ENCODE measurements at regions not wholly inside any gene's neighbourhood (a gene's known extent, or its start where the extent isn't known, plus 50 kb on each side); places are given as distances from the start of the nearest gene placed in this dataset.

DNA sequence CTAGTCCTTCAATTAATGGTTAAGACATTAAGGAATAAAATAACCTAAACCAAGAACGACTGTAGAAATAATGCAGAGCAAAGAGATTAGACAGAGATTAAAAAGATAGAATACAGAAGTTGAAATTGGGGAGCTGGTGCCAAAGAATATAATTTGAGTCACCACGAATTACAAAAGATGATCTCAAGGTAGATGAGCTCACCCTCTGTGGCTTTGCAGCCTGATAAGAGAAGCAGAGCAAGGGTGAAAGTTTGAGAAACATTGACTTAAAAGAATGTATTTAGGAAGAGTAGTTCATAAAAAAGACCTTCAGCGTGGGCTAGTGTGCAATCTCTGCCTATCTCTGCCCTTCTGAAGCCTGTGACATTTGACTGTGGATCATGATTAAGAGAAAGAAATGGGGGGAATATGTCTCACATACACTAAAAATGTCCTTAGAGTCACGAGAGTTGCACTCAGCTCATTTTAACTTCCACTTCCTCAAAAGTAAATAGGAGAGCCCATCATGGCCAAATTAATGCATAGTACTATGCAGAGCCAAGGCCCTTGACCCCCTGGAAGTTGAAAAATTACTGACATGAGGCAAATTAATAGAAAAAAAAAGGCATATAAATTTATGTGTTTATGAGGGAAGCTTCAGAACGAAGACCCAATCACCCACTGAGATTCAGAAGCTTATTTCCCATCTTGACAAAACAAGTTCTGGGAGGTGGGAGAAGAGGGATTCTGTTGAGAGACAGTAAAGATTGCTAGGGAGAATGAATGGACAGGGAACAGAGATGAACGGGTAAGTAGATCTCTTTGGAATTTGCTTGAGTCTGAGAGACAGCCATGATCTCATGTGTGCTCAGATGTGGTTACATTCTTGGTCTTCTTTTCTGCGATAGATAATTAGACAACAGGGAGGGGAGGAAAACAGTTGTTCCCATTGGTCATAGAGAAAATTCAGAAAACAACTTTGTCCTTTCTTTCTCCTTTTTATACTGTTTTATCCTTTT is 395.4 kb upstream of the LRRC7 start:
- DNase-seq: no peak

DNA sequence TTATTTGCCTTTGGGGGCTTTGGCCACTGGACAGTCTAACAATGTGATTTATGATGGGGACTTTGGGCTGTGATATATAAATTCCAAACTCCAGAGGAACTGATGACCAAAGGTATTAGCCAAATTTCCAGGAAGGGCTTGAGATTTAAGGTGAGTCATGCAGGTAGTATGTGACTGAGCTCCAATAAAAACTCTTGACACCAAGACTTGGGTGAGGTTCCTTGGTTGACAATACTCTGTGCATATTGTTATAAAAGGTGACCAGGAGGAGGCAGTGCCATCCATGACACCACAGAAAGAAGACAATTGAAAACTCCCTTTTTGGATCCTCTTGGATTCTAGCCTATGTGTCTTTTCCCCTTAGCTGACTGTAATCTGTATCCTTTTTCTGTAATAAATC is 392.7 kb upstream of the LRRC7 start:
- DNase-seq: no peak

- no peak for DNase-seq
Measured at GRCh38 chr1:69180358-69180757, 387.4 kb upstream of the LRRC7 start.

DNA sequence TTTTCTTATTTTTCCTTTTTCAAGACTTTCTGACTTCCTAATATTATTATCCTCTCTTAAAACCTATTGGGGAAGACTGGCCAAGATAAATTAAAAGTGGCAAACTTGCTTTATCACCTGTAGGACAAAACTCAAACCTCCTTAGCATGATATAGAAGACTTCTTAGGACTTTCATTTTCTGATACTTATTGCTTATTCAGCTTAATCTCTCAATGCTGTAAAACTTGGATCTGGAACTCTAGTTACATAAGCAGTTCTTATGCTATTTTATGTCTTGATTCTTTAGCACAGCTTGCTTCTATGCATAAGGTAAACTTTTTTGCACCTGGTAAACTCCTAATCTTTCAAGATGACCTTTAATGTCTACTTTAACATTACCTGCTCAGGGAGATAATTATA is 382.3 kb upstream of the LRRC7 start:
- no peak for DNase-seq

- DNase-seq: no peak
Measured at GRCh38 chr1:69191335-69191734, 376.4 kb upstream of the LRRC7 start.

- DNase-seq: no peak
Measured at GRCh38 chr1:69195136-69195535, 372.6 kb upstream of the LRRC7 start.

- no peak for DNase-seq
Measured at GRCh38 chr1:69196071-69196470, 371.7 kb upstream of the LRRC7 start.

DNA sequence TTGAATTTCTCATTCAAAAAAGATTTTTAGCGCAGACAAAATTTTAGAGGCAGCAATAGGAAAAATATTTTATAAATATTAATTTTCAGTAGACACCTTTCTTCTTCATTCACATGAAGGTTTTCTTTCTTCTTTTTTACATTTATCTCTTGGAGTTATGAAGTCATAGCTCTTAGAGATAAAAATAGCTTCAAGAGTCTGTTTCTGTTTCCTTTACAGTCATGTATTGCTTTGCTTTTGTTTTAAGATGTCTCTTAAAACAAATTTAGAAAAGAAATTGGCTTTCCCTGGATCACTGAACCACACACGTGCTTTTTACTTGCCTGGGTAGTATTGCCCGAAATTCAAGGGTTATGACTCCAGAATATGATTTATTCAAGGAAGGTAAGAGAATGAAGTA is 369.9 kb upstream of the LRRC7 start:
- DNase-seq: no peak

DNA sequence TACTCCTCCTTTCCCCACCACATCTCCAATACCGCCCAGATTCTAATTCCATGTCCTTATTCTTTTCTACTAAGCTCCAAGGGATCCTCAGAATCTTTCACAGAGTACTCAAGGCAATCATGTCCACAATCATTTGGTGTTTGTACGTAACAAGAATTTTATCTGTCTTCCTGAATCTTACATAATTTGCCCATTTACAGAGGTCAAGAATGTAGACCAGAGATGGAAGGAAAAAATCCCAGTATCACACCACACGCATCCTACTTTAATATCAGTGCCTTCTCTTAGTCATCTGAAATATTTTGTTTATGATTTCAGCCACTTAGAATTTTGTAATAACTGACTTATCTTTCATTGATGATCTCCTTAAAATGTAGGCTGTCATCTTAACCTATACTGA is 366.0 kb upstream of the LRRC7 start:
- no peak for DNase-seq

DNA sequence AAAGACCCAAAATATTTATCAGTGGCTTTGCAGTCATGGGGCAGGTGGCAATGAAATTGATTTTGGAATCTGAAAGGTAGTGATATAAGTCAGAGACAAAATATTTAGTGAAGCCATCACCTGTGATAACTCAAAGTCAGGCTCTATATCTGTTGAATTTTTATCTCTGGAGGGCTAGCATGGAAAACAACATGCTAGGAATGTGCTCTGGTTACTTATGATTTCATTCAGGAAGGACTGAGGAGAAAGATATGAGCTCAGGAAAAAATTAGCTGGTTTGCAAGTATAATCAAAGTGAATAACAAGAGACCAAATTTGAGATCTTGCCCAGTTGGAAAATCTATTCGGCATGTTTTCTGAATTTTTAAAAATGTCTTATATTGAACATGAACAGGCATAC is 364.6 kb upstream of the LRRC7 start:
- no peak for DNase-seq

DNA sequence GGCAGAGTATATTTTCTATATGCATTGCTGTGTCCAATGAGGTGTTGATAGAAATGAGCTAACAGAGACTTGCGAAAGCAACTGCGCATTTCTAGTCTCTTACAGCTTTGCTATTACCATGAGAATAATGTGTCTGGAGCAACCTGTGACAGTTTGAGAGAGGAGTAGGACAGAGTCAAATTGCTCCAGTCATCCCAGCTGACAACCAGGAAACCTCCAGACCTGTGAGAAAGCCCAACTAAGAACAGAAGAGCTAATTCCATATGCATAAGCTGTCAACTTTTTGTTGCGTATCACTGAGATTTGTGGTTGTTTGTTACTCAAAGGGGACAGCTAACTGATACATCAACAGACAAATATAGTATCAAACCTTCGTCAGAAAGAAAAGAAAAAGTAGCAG is 354.1 kb upstream of the LRRC7 start:
- DNase-seq: no peak

DNA sequence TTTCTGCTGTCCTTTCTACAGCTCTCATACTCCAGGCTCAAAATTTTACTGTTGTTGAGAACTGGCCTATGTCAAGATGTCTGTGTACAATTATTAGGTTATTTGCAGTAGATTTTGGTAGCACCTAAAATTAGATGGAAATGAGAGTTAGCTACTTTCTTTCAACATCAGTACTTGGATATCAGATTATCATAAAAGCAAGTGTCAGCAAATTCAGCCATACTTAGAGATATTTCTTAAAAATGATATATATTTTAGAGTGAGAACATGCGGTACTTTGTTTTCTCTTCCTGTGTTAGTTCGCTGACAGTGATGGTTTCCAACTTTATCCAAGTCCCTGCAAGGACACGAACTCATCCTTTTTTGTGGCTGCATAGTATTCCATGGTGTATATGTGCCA is 351.8 kb upstream of the LRRC7 start:
- no peak for DNase-seq

DNA sequence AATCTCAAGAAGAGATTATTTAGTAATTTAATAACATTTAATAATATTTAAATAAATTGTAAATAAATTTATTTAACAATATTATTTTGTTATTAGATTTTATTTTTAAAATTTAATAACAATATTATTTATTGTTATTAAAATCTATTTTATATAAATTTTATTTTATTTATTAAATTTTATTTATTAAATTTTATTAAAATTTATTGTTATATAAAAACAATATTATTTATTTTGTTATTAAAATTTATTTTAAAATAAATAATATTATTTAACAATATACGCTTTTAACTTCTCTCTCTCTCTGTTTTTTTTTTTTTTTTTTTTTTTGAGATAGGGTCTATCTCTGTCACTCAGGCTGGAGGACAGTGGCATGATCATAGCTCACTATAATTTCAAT is 347.1 kb upstream of the LRRC7 start:
- DNase-seq: no peak

DNA sequence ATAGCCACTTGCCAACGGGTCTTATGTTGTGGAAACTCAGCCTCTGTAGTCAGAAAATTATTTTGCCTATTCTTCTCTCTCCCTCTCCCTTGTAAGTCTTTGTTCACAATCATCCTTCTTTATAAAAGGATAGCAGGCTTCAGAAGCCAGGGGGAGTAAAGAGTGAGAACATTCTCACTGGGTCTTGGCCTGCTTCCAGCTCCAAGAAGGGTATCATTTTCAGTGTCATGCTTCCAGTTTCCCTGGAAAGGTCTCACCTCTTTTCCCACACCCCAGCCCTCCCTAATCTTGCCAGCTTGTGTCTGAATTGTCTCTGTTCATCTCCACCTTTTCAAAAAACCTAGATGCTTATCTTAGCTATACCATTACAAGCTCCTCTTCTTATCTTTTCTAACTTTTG is 346.2 kb upstream of the LRRC7 start:
- no peak for DNase-seq

- DNase-seq: no peak
Measured at GRCh38 chr1:69223156-69223555, 344.6 kb upstream of the LRRC7 start.

- no peak for DNase-seq
Measured at GRCh38 chr1:69228501-69228900, 339.2 kb upstream of the LRRC7 start.

DNA sequence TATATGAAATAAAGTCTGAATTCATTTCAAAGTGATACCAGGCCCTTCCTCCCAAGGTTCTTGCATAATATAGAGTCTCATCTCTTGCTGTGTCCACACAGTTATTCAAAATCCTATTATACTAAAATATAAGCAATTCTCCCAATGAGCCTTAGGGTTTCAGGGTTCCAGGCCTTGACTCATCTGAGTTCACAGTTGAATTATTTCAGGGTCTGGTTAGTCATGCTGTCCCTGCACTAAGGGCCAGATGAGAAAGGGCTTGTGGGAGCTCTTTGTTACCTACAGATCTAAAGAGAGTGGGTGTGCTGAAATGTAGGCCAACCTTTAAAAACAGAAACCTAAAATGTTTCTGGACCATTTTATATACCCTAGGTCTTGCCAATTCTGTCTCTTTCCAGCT is 337.5 kb upstream of the LRRC7 start:
- no peak for DNase-seq

DNA sequence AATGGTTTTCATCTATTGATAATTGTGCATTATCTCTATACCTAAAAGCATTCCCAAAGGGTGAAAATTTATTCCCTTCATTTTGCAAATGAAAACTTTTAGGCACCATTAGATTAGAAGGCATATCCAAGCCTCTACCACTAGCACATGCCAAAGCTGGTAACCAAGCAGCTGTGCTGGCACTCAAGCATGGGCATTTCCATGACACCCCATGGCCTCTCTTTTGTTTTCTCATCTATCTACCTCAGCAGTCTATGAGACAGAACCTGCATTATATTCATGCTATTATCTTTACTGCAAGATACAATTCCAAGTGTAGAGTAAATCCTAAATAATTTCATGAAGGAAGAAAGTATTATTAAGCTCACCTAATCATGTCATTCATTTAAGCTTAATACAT is 334.3 kb upstream of the LRRC7 start:
- no peak for DNase-seq

- no peak for DNase-seq
Measured at GRCh38 chr1:69244211-69244610, 323.5 kb upstream of the LRRC7 start.

GRCh38 chr1:69246109-69246508 is 321.6 kb upstream of the LRRC7 start:
- no peak for DNase-seq

GRCh38 chr1:69246710-69247109 is 321.0 kb upstream of the LRRC7 start:
- no peak for DNase-seq

DNA sequence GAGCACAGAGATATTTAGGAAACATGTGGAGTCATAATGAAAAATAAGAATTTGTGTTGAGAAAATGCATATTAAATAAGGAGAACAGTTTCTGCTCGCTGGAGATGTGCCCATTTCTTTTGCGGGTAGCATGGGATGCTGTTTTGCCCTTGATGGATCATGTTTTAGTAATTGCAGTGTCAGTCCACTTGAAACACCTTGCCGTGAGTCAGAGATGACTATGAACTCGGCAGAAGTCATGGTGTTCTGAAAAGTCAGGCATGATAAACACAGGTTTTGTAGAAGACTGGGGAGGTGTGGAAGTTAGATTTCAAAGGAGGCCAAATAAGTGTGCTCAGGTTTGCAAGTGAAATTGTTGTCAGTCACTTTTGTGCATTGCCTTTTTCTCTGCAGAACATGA is 315.0 kb upstream of the LRRC7 start:
- DNase-seq: no peak

DNA sequence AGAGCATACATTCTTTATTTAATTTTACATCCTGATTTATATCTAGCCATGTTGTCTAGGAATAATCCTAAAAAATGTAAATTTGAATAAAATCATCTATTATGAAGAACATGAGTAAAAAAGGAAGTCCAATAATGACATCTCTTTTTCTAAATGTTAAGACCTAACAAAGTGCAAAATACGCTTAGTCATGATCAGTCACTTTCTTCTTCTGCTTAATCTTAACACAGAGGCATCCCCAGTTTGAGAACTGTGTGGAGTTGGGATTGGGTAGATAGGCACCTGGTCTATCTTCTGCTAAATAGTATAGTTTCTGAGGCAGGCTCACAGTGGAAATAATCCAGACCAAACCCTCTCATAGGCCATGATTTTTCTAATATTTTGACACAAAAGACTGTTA is 311.7 kb upstream of the LRRC7 start:
- DNase-seq: no peak

- no peak for DNase-seq
Measured at GRCh38 chr1:69258842-69259241, 308.9 kb upstream of the LRRC7 start.

- DNase-seq: no peak
Measured at GRCh38 chr1:69263921-69264391, 303.8 kb upstream of the LRRC7 start.
